Amygdala (tissue), 56 donors: ENCODE measurements at regions not wholly inside any gene's neighbourhood (a gene's known extent, or its start where the extent isn't known, plus 50 kb on each side); places are given as distances from the start of the nearest gene placed in this dataset.

ENCODE experiments used
- DNase-seq, 56 donors: peaks; one replicate each; lab custom pipeline; 2025; lab: John Stamatoyannopoulos, UW

GRCh38 chr3:160128056-160128455, 97.2 kb upstream of the C3orf80 start:
- DNase-seq = no peak

- DNase-seq = no peak
Observed at GRCh38 chr3:160129459-160130061, 95.7 kb upstream of the C3orf80 start.

GRCh38 chr3:160130071-160130470, 95.2 kb upstream of the C3orf80 start:
- DNase-seq = no peak

- DNase-seq = no peak
Observed at GRCh38 chr3:160130950-160131349, 94.3 kb upstream of the C3orf80 start.

- DNase-seq = no peak
Observed at GRCh38 chr3:160132226-160132625, 93.0 kb upstream of the C3orf80 start.

- DNase-seq = no peak
Observed at GRCh38 chr3:160133757-160134156, 91.5 kb upstream of the C3orf80 start.

GRCh38 chr3:160134454-160134853, 90.8 kb upstream of the C3orf80 start:
- no peak for DNase-seq

- DNase-seq = no peak
Observed at GRCh38 chr3:160134964-160135363, 90.3 kb upstream of the C3orf80 start.

- DNase-seq = no peak
Observed at GRCh38 chr3:160135851-160136250, 89.4 kb upstream of the C3orf80 start.

- no peak for DNase-seq
Observed at GRCh38 chr3:160136421-160136820, 88.8 kb upstream of the C3orf80 start.

GRCh38 chr3:160139291-160139690, 85.9 kb upstream of the C3orf80 start:
- no peak for DNase-seq

- DNase-seq = no peak
Observed at GRCh38 chr3:160140756-160141155, 84.5 kb upstream of the C3orf80 start.

GRCh38 chr3:160141485-160142185, 83.6 kb upstream of the C3orf80 start:
- no peak for DNase-seq

- DNase-seq = no peak
Observed at GRCh38 chr3:160143482-160143881, 81.7 kb upstream of the C3orf80 start.

- DNase-seq = no peak
Observed at GRCh38 chr3:160150066-160150465, 75.2 kb upstream of the C3orf80 start.

GRCh38 chr3:160150525-160150924, 74.7 kb upstream of the C3orf80 start:
- DNase-seq = no peak

- DNase-seq = no peak
Observed at GRCh38 chr3:160152638-160153037, 72.6 kb upstream of the C3orf80 start.

GRCh38 chr3:160154033-160154432, 71.2 kb upstream of the C3orf80 start:
- no peak for DNase-seq

GRCh38 chr3:160154596-160154995, 70.6 kb upstream of the C3orf80 start:
- no peak for DNase-seq

GRCh38 chr3:160157321-160157720, 67.9 kb upstream of the C3orf80 start:
- DNase-seq = no peak

- no peak for DNase-seq
Observed at GRCh38 chr3:160159341-160159740, 65.9 kb upstream of the C3orf80 start.

GRCh38 chr3:160159806-160160205, 65.4 kb upstream of the C3orf80 start:
- no peak for DNase-seq

GRCh38 chr3:160161921-160162320, 63.3 kb upstream of the C3orf80 start:
- no peak for DNase-seq
